Activated CD8-positive, alpha-beta T cell treated with anti-CD3 and anti-CD28 coated beads for 36 hours (primary cell): ENCODE measurements at regions not wholly inside any gene's neighbourhood (a gene's known extent, or its start where the extent isn't known, plus 50 kb on each side); places are given as distances from the start of the nearest gene placed in this dataset.

Source experiments
- ATAC-seq: fragments of 200-7000 bp; cut with Tn5 transposase; one replicate; pipeline ENCODE4 v1.10.0; 2021; ENCODE audit warnings: mild to moderate bottlenecking, moderate library complexity
- CTCF ChIA-PET: fragments of 350-600 bp; sonication (Branson Sonifier 250); formaldehyde crosslinking; loops from one replicate; lab custom pipeline; 2021; ENCODE audit warnings: antibody characterized with exemption; lab: Charles Lee
- POLR2A ChIA-PET: fragments of 350-600 bp; sonication (Branson Sonifier 250); formaldehyde crosslinking; loops from one replicate; lab custom pipeline; 2021; ENCODE audit warnings: antibody characterized with exemption; lab: Charles Lee
- DNase-seq: peaks from one replicate; pipeline ENCODE4 v3.0.0-alpha.2; 2020
- H3K27ac Mint-ChIP-seq: one replicate; pipeline ENCODE4 v1.8.0; 2021; ENCODE audit warnings: mild to moderate bottlenecking, mixed read lengths
- H3K27me3 Mint-ChIP-seq: one replicate; pipeline ENCODE4 v1.8.0; 2021; ENCODE audit warnings: mixed read lengths
- H3K36me3 Mint-ChIP-seq: one replicate; pipeline ENCODE4 v1.8.0; 2021; ENCODE audit warnings: low read depth, mixed read lengths
- H3K4me1 Mint-ChIP-seq: one replicate; pipeline ENCODE4 v1.8.0; 2021; ENCODE audit warnings: low read depth, mixed read lengths
- H3K4me3 Mint-ChIP-seq: one replicate; pipeline ENCODE4 v1.8.0; 2021; ENCODE audit warnings: mild to moderate bottlenecking, moderate library complexity, mixed read lengths
- H3K9me3 Mint-ChIP-seq: one replicate; pipeline ENCODE4 v1.8.0; 2021; ENCODE audit warnings: mixed read lengths
- CTCF ChIP-seq: fragments of 200-600 bp; IDR thresholded peaks from one replicate; pipeline ENCODE4 v1.8.0; 2022; ENCODE audit warnings: antibody characterized with exemption, mild to moderate bottlenecking
- intact Hi-C: fragments of 100-400 bp; cut with micrococcal nuclease; formaldehyde crosslinking; loops from one replicate; pipeline ENCODE4 v1.10.0; 2022

DNA sequence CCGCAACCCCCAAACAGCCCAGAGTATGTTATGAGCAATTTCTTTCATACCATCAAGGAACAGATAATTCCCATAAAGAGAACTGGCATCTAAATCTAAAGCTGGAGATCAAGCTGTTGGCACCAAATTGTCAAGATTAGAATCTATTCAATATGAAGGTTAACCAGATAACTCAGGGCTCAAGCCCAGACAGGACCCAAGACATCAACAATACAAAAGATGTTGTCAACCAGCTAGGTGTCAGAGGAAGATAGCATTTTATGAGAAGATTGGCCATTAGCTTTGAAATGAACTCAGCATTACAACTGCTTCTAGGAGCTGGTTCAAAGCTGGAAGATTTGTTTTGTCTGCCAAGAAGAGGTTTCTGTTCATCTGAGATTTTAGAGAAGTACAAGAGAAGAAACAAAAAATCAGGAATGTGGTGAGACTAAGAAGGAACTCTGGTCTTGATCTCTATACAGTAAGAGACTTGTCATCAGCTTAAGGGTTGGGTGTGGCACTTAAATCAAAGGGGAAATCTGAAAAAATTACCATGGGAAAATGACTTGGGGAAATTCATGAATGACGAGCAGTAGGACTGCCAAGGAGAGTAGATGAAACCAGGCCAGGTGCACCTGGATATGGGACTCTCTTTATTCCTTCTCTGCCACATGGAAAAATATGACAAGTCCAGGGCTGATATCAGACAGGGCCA is 64.2 kb upstream of the COX10 start:
- Mint-ChIP-seq H3K9me3 (no peaks in the 10 kb centered on the region), H3K4me1 (no peaks in the 10 kb centered on the region), H3K27me3 (no peaks in the 10 kb centered on the region), H3K27ac (no peak overlapping the region), H3K36me3 (no peaks in the 10 kb centered on the region), H3K4me3 (no peak overlapping the region)
- ChIA-PET CTCF (no interaction called here), POLR2A (no interaction called here)
- TF ChIP-seq CTCF = no peak
- intact Hi-C loops = no loop called here
- DNase-seq = no peak
- no peak for ATAC-seq

DNA sequence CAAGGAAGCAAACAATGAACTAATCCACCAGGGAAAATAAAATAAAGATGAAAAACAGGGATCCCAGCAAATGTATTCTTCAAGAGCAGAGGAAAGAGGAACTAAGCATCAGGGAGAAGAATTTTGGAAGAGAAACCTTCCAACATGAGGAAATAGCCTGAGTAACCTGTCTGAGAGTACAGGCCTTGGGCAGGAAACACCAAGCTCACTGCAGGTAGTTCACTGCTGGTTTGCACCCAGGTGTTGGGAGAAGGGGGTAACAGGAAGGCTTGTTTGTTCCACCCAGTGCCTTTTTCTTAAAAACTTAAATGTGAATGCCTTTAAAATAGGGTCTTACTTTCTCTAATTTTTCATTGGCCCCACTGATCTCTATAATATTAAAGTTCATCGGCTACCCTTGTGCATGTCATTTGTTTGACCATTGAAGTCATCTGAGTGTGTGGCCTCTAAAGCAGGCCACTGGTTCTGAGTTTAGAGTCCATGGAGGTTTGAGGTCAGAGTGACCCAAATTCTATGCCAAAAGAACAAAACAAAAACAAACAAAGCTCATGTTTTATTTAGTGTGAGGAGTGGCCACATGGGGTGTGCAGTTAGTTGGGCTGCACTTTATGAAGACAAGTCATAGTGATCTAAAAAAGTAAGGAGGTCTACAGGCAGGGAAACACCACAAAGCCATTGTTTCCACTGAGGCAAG is 62.9 kb upstream of the COX10 start:
- intact Hi-C loops = no loop called here
- ATAC-seq = no peak
- POLR2A ChIA-PET = no interaction called here

DNA sequence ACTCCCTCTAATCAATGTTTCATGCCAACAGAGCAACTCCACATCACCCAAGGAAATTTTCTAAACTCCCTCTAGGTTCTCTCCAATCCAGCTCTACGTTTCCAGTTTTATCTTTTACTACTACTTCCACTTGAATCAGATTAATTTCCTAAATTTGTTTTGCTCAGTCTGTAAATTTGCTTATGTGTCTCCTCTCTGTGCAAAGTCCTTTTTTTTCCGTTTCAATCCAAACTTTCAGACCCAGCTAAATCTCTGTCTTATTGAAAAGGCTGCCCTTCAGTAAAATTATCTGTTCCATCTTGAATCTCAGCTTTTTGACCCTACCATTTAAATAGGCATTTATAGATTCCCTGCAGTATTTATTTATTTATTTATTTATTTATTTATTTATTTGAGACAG is 61.4 kb upstream of the COX10 start:
- ChIA-PET CTCF (no interaction called here), POLR2A (interaction anchor here (0.5 kb wide), 1 partner anchor 333 kb away, joined by 3 read pairs; no protein-coding TSS in a partner anchor)
- no peaks in the 10 kb centered on the region for H3K9me3 Mint-ChIP-seq
- H3K4me1 Mint-ChIP-seq = no peaks in the 10 kb centered on the region
- no peaks in the 10 kb centered on the region for H3K27me3 Mint-ChIP-seq
- no peak overlapping the region for H3K27ac Mint-ChIP-seq
- no peak for DNase-seq
- no peaks in the 10 kb centered on the region for H3K36me3 Mint-ChIP-seq
- intact Hi-C loops = no loop called here
- TF ChIP-seq CTCF = no peak
- no peak overlapping the region for H3K4me3 Mint-ChIP-seq
- ATAC-seq = no peak

More for the DNA sequence above, 62.9 kb upstream of the COX10 start:
- no peak overlapping the region for H3K27ac Mint-ChIP-seq
- no peak overlapping the region for H3K4me3 Mint-ChIP-seq
- CTCF ChIA-PET = no interaction called here
- H3K4me1 Mint-ChIP-seq = no peaks in the 10 kb centered on the region
- no peaks in the 10 kb centered on the region for H3K27me3 Mint-ChIP-seq
- H3K9me3 Mint-ChIP-seq = no peaks in the 10 kb centered on the region
- H3K36me3 Mint-ChIP-seq = no peaks in the 10 kb centered on the region
- no peak for DNase-seq
- TF ChIP-seq CTCF = no peak

DNA sequence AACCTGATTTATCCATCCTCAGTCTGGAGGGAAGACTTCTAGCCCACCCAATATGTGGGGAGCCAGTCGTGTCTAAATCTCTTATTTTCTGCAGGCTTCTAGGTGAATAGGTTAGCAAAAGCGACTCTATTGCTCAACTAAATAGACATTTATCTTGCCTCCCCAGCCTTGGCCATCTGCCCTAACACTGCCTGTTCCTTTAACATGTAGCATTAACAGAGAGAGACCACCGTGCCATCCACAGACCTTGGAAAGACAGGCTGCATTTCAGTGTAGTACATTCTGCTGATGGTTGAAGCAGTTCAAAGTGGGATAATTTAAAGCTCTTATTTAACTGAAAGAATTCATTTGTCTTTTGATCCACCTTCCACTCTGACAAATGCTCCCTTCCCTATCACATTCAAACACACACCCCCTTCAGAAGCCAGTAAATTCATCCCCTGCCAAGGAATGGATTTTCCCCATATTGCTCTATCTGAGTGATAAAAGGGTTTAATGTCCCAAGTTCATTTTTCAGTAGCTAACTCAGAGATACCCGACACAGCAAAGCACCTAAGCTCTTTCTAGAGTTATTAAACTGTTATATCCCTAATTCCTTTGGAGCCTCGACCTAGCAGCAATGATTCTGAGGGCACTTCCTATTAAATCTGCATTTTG is 58.1 kb upstream of the COX10 start:
- no peak for ATAC-seq
- no peak overlapping the region for H3K4me3 Mint-ChIP-seq
- no peaks in the 10 kb centered on the region for H3K4me1 Mint-ChIP-seq
- H3K9me3 Mint-ChIP-seq = no peaks in the 10 kb centered on the region
- CTCF ChIA-PET = no interaction called here
- H3K27me3 Mint-ChIP-seq = no peaks in the 10 kb centered on the region
- no peak for DNase-seq
- TF ChIP-seq CTCF = no peak
- intact Hi-C loops = no loop called here
- no peaks in the 10 kb centered on the region for H3K36me3 Mint-ChIP-seq
- H3K27ac Mint-ChIP-seq = no peak overlapping the region
- POLR2A ChIA-PET = no interaction called here
